RWPE1 (cell line): ENCODE measurements at regions not wholly inside any gene's neighbourhood (a gene's known extent, or its start where the extent isn't known, plus 50 kb on each side); places are given as distances from the start of the nearest gene placed in this dataset.

Experiments
- CTCF ChIA-PET: fragments of 350-600 bp; sonication (Branson Sonifier 250); formaldehyde crosslinking; extraction: SDS; loops from one replicate; lab custom pipeline; 2021; lab: Yijun Ruan, JAX
- POLR2A ChIA-PET: fragments of 400-600 bp; formaldehyde crosslinking; extraction: SDS; loops from one replicate; lab custom pipeline; 2020; ENCODE audit warnings: antibody characterized with exemption; ENCODE audit not compliant: low non-redundant PET; lab: Yijun Ruan, JAX
- DNase-seq: peaks from one replicate; pipeline ENCODE4 v3.0.0; 2012; ENCODE audit warnings: low spot score
- H3K27ac ChIP-seq: fragments of 450-650 bp; 2 replicates; pipeline ENCODE4 v1.5.1; 2017
- TF ChIP-seq, protein P1 (sequence below): fragments of 450-650 bp; conservative IDR thresholded peaks from 2 replicates; pipeline ENCODE4 v1.5.1; 2017; ENCODE audit warnings: low read depth, mild to moderate bottlenecking

DNA sequence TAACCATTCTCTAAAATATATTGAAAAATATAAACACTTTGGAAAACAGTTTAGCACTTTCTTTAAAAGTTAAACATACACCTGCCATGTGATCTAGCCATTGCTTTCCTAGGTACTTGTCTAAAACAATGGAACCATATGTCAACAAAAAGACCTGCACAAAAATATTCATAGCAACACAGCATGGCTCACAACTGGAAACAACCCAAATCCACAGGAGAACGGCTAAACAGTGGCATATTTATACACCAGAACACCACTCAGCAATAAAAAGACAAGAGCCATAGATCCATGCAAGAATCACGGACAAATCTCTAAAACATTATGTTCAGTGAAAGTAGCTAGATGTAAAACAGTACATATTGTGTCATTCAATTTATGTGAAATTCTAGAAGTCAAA, 221.3 kb upstream of the UBE2E2 start:
- no peak overlapping the region for H3K27ac ChIP-seq
- POLR2A ChIA-PET = no interaction called here
- TF ChIP-seq, protein P1, sequence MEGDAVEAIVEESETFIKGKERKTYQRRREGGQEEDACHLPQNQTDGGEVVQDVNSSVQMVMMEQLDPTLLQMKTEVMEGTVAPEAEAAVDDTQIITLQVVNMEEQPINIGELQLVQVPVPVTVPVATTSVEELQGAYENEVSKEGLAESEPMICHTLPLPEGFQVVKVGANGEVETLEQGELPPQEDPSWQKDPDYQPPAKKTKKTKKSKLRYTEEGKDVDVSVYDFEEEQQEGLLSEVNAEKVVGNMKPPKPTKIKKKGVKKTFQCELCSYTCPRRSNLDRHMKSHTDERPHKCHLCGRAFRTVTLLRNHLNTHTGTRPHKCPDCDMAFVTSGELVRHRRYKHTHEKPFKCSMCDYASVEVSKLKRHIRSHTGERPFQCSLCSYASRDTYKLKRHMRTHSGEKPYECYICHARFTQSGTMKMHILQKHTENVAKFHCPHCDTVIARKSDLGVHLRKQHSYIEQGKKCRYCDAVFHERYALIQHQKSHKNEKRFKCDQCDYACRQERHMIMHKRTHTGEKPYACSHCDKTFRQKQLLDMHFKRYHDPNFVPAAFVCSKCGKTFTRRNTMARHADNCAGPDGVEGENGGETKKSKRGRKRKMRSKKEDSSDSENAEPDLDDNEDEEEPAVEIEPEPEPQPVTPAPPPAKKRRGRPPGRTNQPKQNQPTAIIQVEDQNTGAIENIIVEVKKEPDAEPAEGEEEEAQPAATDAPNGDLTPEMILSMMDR = no peak
- CTCF ChIA-PET = no interaction called here
- DNase-seq = no peak

DNA sequence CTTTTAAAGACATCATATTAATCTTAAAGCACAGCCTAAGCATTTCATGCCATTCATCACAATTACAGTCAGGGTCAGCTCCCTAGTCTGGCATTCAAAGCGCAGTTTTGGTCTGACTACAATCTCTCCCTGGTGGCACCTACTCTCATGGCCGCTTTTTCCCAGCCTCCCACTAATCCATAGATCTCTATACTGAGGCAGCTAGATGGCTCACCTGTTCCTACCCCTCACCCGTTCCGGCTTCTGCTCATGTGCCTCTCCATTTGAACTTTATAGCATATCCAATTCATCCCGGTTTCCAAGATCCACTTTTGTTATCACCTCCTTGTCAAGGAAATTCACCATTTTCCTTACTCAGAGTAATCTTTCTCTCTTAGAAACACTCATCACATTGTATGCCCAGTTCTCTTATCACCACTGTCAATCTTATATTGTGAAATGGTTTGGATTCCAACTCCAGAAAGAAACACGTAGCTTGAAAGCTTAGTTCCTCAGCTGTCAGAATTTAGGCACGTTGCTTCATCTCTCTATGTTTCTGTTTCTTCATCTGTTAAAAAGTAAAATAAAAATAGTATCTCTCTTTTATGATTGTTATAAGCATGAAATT, 220.0 kb upstream of the UBE2E2 start:
- POLR2A ChIA-PET = no interaction called here
- CTCF ChIA-PET = interaction anchor here (0.6 kb wide), 1 partner anchor 906 kb away, joined by 3 read pairs; no protein-coding TSS in a partner anchor
- no peak overlapping the region for H3K27ac ChIP-seq
- no peak for DNase-seq
- TF ChIP-seq, protein P1 = no peak

DNA sequence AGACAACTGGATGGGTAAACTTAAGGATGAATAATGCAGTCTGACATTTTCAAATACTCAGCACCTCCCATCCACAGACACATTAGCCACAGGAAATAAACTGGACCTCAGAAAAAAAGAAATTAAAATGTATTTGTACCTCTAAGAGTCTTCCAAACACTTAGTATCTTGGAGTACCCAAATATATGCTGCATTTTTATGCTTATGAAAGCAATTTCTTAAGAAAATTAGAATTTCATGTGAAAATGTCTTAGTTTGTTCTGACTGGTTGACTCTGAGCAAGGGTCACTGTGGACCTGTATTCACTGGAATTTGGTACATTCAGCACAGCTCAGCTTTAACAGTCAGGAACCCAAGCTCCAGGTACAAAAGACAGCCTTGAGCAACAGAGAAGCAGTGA, 216.2 kb upstream of the UBE2E2 start:
- no peak for DNase-seq
- TF ChIP-seq, protein P1 = no peak
- ChIA-PET POLR2A (no interaction called here), CTCF (interaction anchor here (0.6 kb wide), 1 partner anchor 65 kb away, joined by 3 read pairs; no protein-coding TSS in a partner anchor)
- H3K27ac ChIP-seq = no peak overlapping the region

DNA sequence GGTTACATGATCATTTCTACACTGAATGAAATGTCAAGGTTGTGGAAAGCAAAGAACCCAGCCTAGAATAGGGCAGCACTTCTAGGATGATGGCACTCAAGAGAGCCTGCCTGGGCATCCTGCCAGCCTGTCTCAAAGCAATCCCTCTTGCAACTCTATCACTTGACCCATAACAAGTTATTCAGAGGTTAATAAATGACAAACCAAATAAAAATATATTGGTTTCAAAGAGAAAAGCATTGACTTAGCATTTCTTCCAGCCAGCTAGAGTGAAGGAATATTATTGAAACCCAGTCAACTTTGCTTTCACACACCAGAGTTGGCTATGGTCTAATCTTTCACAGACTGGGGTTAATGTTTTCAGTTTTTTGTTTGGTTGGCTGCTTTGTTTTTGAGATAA, 214.6 kb upstream of the UBE2E2 start:
- CTCF ChIA-PET = interaction anchor here (0.6 kb wide), 1 partner anchor 818 kb away, joined by 3 read pairs; no protein-coding TSS in a partner anchor
- TF ChIP-seq, protein P1 = no peak
- DNase-seq = no peak
- POLR2A ChIA-PET = no interaction called here
- H3K27ac ChIP-seq = no peak overlapping the region

DNA sequence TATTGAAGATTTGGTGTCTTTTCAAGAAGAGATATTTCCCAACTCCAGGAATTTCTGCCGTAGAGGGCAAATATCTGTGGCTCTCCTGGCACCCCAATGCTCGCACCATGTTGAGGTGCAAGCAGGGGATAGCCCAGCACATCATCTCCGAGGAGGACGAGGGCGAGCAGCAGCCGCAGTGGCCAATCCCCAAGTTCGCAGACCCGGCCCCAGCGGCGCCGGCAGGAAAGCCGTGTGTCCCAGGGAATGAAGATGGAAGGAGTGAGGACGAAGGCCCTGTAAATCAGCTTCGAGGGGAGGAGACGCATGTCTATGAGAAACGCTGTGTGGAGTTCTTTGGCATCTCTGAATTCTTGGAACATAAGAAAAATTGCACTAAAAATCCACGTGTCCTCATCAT, 213.4 kb upstream of the UBE2E2 start:
- ChIA-PET CTCF (no interaction called here), POLR2A (no interaction called here)
- TF ChIP-seq, protein P1 = no peak
- no peak overlapping the region for H3K27ac ChIP-seq
- no peak for DNase-seq

DNA sequence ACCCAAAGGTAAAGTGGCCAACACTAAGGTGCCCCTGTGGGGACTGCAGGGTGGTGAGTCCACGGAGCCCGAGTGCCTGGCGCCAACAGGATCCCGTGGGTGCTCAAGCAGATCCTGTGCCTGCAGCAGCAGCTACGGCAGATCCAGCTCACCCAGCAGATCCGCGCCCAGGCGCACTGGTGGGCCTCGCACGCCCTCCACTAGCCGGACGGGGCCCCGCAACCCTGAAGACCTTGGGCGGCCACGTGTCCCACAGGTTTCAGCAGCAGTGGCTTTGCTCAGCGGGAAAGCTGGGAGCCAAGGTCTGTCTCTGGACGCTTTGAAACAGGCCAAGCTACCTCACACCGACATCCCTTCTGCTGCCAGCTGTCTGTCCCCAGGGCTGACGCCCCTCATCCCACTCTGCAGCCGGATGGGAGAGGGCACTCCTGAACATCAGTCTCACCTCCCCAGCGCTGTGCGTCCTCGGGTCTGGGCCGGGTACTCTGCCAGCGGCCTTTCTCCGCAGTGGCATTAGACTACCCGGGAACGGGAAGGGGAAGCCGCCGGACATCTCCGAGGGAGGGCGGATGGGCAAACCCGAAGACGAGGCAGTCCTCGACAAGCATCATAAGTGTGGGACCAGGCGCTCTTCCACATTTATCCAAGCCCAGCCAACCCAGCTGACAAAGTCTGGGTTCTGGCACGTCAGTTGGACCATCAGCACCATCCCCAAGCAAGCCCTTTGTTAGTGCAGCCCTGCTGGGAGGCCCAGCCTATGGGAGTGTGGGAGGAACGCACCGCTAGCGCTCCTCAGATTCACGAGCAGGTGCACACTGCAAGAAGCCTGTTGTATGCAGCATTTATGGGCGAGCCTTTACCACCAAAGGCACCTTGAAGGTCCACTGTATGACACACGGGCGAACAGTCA, 212.6 kb upstream of the UBE2E2 start:
- DNase-seq = no peak
- no peak overlapping the region for H3K27ac ChIP-seq
- CTCF ChIA-PET = no interaction called here
- TF ChIP-seq, protein P1 = no peak
- POLR2A ChIA-PET = no interaction called here
